DMS153 (cell line): ENCODE measurements at regions not wholly inside any gene's neighbourhood (a gene's known extent, or its start where the extent isn't known, plus 50 kb on each side); places are given as distances from the start of the nearest gene placed in this dataset.

Source experiments
- DNase-seq: peaks from one replicate; lab custom pipeline; 2025; lab: John Stamatoyannopoulos, UW

DNA sequence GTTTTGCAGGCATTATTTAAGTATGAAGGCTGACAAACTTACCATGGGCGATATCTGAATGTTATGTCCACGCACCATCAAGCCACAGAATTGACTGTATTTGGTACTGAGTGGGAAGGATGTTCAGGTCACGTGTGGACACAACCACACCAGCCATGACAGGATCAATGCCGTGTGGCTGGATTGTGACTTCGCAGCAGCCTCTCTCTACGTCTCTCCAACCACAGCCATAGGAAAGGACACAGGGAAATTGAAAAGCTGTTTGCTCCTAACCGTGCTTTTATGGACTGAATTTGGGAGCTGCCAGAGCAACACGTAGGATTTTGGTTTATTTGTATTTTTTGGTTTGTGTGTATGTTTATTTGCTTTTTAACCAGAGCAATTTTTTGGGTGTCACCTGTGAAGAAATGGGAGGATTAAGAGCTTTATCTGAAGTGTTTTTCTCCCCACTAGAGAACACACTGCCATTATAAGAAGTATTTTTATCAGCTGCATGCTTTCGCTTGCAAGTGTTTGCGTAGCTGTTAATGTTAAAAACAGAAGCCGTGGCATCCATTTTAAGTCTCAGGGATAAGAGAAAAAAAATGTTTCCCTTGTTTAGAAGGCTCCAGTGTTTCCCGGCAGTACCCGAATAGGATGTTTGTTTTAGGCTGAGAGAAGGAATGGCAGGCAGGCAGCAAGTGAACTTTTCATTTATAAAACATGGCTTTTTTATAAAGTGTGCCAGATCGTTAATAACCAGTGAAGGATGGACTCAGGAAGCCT is 401.1 kb upstream of the NFE2L3 start:
- DNase-seq = peak; percentile 48

DNA sequence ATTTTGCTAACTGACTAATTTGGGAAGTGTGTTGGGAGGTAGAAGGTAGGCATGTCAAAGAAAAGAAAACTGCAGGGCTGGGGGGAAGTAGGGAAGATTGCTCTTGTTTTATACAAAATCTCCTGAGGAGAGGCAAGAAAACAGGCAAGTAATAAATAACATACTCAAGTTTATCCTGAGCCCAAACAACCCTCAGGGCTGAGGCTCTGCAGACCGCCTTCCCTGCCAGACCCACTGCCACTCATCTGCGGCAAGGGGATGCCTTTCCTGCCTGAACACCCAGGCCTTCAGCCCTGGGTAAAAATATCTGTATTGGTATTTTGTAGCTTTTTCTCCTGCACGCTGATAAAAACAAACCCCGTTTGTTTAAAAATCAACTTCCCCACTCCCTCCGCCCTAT is 399.8 kb upstream of the NFE2L3 start:
- DNase-seq = no peak

DNA sequence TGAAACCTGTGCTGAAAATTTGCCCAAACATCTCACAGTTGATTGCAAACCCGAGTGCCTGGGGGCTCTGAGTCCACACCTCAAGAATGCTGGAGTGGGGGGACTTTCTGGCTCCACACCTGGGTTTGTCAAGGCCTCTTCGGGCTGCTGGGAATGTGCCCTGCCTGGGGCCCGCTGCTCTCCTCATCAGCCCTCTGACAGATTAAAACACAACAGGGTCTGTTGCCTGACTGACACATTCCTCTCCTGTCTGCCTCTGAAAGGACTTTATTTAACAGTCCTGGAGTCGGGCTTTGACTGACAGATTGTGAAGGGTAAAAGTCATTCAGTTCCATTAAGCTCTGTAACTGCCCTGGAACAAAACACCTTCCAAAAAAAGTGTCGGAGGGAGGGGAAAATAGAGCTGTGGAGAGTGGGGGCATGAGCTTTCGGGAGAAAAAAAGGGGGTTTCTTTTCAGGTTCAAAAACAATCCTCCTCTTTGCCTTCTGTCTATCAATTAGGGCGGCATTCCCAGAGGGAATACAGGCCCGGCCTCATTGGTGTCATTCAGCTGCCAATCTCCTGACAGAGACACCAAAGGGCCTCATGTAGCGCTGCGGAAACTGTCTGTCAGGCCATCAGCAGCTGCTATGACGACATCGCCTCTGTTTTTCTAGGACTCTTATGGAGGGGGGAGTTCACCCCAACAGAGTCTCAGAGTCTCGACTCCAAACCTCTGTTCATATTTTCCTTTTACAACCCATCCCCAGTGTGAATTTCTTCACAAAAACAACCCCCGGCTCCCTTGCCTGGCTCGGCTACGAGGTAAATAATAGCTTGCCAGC is 398.8 kb upstream of the NFE2L3 start:
- no peak for DNase-seq

DNA sequence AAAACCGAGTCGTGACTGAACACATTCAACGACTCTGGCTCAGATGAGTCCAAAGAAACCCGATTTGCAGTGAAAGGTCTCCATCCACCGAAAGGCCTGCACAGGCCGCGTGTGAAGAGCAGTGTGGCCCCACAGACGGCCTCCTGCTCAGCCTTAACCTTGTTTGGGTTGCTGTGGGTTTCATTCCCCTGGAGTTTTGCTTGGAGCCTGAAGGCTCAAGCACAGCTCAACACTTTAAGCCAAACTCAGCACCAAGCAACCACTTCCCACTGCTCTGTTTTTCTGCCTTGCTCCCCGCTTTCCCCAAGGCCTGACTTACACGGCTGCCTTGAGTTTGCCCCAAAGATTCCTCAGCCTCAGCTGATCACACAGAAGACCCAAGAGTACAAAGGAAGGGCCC is 398.2 kb upstream of the NFE2L3 start:
- no peak for DNase-seq

DNA sequence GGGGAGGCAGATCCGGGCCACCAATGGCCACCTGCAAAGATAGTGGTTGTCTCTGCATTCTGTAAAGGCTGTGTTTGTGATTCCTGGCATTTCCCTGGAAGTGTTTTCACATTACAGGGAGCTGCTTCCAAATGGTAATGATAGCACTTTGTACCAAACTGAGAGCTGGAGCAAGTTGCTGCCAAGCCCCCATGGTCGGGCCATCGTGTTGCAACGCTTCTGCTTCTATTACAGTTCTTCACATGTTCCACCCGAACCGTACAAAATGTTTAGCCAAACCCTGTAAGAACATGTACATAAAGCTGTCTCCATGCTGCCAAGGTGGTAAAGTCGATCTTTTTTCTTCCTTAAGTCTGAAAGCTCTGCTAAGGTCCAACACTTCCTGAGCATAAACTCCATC is 397.7 kb upstream of the NFE2L3 start:
- no peak for DNase-seq

DNA sequence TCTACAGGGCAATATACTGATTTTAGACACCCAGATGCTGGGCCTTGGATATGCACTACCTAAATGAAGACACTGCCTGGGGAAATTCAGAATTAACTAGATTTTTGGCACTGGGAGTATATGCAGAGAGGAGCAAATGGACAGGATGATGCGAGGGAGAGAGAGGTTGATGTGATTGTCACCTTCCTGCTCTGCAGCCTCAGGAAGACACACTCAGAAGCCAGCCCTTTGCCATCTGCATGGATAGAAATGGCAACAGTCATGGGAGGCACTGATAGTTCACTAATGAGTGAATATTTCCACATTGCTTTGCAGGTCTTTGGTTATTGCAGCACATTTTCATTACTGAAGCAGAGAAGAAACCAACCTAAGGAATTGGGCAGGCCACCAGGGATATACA is 397.2 kb upstream of the NFE2L3 start:
- no peak for DNase-seq

DNA sequence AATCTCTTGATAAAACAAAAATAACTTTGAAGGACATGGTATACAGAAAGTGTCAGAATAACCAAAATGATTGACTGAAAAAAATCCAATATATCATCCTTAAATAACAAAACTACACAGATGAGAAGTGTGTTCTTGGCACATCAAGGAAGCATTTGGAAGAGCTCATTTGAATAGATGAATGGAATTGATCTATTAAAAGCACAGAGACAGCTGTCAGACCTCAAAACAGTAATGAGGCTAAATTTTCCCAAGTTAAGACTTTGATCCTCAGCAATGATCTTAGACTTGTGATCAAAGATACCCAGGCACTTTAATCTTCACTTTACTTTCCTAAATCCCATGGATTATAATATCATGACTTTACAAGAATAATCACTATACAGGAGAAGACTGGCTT is 395.4 kb upstream of the NFE2L3 start:
- DNase-seq = no peak

DNA sequence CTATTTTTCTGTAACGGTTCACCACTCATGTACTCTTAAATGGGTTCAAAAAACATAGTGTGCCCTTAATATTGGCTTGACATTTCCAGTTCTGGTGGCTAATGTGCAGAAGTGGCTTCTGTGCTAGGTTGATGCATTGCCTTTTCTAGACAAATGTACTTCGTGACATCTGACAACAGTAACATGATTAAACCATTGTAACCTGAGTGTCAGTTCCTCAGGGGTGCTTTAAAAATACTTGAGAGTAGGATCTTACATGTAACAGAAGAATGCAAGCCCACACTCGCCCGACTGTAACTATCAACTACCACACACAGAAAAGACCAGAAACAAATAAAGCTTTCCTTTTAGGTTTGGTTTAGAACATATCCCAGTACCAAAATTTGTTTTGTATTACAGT is 393.4 kb upstream of the NFE2L3 start:
- peak; percentile 65 for DNase-seq

DNA sequence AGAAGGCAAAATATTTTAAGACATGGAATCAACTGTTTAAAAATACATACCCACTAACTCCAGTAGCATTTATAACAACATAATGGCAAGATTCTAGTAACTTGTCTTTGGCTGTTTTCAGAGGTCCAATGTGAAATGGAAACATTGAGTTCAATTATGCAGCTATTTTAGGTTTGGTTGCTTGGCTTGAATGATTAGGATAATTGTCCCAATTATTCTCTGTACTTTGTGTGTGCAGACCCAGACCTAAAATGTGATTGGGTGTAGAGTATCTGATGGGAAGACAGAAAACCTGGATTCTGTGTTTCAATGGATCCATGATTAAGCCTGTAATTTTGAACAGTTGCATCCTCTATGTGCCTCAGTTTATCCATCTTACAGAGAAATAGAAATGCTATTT is 392.7 kb upstream of the NFE2L3 start:
- no peak for DNase-seq

DNA sequence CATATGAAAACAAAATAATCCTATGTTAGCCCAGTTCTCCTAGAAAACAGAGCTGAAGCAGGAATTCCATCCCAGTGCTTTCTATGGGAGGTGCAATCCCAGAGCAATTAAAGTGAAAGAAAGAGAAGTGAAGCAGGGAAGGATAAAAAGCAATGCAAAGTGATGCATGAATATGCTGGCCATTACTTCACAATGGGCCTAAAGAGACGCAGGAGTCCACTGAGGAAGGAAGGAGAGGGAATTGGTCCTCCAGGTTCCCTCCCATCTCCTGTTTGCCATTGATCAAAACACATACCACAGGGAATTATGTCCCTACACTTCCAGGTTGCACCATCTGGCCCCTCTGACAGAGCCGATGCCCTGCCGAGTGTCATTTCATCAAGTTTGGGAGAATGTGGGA is 392.2 kb upstream of the NFE2L3 start:
- DNase-seq = no peak

DNA sequence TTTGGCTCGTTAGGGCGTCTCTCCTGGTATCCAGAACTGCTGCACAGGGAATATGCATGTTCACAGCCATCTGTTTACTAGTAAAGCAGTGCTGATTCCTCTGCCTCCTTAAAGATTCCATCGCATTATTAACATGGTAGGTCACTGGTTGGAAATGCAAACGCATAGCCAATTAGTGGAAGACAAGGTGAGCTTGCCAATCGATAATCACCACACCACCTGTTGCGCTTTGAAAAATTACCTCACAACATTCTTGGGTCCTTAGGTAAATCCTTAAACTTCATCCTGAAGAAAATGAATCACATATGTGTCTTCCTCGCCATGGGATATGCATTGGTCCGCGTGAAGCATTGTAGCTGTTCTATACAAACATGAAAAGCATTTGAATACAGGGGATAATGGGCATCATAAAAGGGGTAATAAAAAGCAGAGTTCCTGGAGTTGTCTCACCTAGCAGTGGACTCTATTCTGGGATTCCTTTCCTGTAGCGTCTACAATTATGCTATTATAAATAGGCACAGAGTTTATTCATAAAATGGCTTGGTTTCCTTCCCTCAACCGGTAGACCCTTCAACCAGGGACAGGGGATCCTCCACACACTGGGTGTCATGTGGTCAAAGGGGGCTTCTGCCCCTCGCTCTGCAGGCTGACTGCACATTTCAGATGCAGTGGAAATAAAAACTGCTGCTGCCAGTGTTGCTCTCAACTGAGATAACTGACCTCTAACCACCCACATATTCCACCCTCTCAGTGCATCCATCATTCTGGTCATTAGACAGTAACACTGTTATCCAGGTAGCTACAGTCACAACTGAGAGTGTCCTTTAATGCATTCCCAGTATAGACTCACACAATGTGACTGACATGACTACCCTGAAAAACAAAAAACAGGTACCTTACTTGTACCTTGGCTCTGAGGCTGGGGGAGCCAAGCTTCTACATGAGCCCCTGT is 389.2 kb upstream of the NFE2L3 start:
- peak; percentile 20 for DNase-seq

DNA sequence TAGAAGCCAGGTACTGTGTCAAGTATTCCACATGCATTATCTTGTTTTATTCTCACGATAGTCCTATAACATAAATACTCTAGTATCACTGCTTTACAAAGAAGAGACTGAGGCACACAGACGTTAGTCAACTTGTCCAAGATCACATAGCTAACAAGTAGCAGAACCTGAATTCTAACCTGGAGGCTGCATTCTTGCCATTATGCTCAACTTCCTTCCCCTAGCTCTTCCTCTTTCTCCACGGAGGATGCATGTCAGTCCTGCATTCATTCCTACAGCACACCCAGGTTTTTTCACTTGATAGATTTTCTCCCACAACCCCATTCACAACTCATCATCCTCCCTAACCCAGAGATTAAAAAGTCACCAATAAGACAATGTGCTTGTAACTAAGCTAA is 388.5 kb upstream of the NFE2L3 start:
- no peak for DNase-seq

DNA sequence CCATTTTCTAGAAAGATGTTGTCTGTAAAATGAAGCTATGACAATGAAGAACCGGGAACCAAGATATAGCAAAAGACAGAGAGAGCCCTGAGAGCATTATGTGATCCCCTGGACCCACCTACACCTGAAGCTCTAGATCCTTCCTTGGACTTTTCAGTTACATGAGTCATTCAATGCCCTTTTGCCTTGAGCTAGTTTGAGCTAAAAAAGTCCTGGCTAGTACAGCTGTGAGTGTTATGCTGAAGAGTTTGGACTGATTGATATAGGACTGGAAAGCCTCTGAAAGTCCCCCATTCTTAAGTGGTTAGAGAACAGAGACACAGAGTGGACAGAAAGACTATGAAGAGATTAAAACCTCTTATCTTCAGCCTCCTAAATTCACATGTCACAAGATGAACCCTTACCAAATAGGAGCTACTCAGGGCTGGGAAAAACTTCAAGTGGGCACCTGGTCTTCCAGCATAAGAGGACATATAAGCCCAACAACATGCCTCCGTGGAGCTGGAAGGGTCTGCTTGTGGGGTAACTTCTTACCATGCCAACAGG is 386.8 kb upstream of the NFE2L3 start:
- no peak for DNase-seq

DNA sequence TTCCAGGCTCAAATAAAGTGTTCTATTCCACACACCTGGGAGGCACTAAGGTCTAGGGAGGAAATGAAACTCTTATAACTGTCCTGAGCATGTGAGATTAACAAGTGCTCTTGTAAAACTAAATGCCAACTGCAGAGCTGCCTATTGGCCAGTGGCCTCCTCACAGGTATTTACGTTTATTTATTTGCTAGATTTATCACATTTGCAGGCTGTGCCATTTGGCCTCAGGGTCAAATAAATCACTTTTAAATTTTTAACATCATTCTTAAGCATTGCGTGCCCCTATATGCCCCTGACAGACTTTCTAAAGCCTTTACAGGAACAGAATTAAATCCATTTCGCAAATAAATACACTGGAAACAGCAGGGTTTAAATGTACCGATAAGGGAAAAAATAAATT is 381.8 kb upstream of the NFE2L3 start:
- no peak for DNase-seq

DNA sequence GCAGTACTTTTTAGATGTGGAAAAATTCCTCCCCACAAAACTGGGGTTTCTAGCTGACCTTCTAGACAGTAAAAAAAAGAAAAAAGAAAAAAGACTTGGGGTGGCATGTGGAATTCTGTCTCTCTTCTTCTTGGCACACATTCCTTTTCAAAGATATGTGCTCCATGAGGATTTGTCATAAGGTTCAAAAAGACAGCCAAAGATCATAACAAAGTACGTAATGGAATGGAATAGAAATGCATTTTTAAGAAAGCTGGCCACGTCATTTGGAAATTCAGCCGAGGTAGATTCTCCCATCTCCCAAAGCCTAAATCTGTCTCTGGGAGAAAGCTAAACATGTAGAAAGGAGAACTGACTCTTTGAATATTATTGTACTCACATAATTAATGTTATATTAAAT is 381.3 kb upstream of the NFE2L3 start:
- DNase-seq = no peak

DNA sequence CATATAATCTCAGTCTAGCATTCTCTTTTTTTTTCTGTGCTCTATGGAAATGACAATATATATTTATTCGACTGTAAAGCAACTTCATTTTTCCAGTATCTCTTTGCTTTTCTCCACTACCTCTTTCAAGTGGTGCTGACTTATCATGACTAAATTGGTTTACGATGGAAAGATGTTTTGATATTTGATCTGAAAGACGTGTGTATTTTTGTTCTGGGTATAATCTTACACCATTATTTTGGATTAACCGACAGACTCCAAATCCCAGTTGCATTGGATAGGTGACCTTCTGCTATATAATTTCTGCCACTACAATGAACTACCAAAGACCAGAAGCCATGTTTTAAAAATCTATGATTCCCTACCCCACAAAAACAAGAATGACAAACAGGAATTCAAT is 380.5 kb upstream of the NFE2L3 start:
- no peak for DNase-seq

DNA sequence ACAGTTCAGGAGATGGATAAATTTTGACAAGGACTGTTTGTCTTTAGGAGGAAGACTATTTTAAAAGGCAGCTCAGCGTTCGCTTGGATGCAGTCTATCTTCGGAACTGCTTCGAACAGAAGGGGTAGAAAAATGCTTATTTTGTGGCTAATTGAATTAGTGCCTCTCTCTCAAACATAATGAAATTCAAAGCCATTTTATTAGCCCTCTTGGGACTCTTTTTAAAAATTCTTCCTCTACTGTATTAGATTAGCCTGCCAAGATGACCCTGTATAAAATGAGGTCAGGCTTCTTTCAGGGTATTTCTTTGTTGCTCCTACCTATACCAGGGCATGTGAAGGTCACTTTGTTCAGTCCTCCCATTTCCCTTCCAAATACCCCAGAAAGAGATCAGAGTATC is 379.2 kb upstream of the NFE2L3 start:
- DNase-seq = no peak

DNA sequence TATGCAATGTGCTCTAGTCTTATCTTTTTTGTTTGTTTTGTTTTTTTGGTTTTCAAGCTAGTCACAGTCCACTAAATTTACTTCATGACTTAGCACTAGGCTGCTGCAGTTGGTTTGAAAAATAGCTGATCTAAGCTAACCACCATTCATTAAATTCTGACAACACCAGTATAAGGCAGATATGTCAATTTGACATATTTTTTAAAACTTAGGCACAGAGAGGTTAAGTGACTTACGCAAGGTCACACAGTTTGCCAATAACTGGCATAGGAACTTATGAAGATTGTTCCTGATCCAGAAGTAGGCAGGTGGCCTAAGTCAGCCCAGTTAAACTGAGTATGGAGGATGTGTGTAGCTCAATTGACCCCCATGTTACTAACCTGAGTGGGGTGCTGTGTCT is 377.3 kb upstream of the NFE2L3 start:
- DNase-seq = no peak

DNA sequence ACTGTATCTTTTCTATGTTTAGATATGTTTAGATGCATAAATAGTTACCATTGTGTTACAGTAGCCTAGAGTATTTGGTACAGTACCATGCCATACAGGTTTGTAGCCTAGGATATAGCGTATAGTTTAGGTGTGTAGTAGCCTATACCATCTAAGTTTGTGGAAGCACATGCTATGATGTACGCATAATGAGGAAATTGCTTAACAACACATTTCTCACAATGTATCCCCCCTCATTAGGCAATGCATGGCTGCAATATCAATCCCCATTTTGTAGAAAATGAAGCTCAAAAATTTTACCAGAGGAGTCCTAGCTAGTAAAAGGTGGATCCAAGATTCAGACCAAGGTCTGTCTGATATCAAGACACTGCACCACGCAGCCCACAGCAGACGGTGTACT is 376.4 kb upstream of the NFE2L3 start:
- DNase-seq = no peak

DNA sequence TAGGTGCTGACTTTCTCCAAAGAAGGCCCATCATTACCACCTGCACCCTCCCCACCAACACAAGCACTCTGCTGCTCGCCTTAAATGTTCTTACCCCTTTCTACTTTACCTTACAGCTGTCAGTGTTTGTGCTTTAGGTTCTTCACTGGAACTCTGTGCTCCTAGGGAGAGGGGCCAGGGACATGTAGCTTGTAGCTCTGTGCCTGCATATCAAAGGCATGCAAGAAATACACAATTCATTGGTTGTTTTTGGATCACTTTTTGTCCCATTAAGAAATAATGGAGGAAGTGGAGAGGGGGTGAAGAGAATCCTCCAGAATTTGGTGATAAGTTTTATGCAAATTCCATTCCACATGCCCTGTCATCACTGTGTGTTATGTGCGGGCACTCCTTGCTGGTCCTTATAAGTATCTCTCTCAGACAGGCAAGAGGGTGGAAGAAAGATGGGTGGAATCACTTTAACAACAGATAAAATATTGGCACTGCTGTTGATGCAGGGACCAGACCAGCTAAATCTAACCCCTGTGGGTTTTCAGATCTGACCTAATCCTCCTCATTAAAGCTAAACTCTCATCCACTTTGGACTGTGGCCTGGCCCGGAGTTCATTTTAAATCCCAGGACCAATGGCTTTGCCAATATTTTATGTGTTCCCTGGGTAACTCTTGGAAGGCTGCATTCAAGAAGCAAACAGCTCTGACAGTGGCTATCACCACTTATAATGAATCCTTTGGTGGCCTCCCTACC is 375.8 kb upstream of the NFE2L3 start:
- DNase-seq = no peak

DNA sequence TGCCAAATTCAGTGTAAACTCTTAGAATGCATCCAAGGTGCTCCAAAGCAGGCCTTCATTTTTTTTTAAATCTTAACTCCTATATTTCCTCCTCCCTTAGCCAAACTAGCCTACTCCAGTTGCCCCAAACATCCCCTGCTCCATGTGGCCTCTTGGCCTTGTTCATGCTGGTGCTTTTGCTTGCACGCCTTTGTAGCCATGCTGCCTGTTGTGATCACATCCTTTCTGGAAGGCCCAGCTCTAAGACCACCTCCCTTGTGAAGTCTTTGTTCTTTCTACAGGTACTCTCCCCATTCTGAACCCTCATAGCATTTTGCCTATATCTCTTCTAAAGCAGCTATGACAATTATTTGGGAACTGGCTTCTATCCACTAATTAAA is 375.3 kb upstream of the NFE2L3 start:
- no peak for DNase-seq
